Left renal cortex interstitium (tissue), 4 donors: ENCODE measurements at regions not wholly inside any gene's neighbourhood (a gene's known extent, or its start where the extent isn't known, plus 50 kb on each side); places are given as distances from the start of the nearest gene placed in this dataset.

Experiments used
- DNase-seq, 4 donors: peaks; one replicate each; pipeline ENCODE4 v3.0.0-alpha.2; 2013; ENCODE audit warnings: low read depth in 4 of 4, low spot score in 2 of 4, missing footprints in 1 of 4

DNA sequence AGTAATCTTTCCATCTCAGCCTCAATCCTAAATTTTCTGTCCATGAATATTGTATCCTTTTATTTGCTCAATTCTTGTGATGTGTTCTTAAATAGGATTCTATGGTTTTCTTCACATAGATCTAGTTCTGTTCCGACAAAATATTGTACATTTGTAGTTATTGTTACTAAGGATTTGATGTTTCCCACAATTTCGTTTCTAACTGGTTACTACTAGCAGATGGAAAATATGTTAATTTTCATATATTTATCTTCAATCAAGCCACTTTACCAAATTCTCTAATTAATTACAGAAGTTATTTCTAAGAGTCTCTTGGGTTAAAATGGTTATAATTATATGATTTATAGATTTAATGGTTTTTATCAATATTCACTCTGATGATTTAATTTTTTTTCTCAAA, 60.3 kb downstream of the SEC61B start:
- no peak for DNase-seq

GRCh38 chr9:99285965-99286364, 63.9 kb downstream of the SEC61B start:
- DNase-seq = no peak

DNA sequence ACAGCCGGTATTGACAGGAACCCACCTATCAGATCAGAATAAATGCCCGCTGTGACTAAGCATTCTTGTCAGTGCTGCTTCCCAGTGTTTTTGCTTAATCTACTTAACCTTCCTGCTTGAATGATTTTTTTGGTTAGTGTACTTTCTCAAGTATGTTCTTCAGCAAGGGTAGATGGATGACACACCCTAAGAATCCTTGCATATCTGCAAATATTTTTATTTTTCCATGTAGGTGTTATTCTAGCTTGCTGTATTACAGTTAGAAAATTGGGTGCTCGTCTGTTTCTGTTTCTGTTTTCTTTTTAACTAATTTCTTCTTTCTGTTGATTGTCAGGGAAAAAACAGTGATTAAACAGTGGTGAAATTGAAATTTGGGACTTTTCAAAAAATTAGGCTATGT, 64.5 kb downstream of the SEC61B start:
- no peak for DNase-seq

GRCh38 chr9:99287641-99288040, 65.6 kb downstream of the SEC61B start:
- no peak for DNase-seq

GRCh38 chr9:99288830-99289229, 66.7 kb downstream of the SEC61B start:
- DNase-seq = no peak

GRCh38 chr9:99294850-99295461, 72.9 kb downstream of the SEC61B start:
- DNase-seq = no peak

DNA sequence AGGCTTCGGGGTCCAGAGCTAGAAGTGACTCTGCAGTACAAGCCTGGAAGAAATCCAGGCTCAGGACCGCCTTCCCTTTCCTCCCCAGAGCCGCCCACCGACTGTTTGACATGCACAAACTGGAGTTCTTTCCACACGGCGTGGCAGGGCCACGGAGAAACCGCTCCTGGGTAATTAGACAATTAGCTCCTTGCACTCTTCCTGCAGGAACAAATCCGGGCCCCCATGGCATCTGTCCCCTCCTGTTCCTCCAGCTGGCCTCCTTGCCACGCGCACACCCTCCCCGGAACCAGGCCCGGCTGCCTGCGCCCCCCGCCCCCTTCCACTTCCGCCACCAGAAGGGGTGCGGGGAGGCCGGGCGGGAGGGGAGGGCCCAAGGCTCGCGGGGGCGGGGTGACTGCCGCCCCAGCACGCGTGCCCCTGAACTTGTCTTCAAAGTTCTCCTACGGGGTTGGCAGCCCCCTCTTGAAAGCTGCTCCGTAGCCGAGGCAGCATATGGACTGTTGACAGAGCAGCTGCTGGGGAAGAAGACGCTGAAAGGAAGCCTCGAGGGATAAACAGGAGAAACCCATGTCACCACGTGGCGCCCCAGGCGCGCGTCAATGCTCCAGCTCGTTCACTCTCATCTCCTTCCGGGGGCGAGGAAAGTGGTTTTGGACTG, 74.3 kb downstream of the SEC61B start:
- DNase-seq = peak in 3 of 4 donors; percentile 17 to 38 (median 28)

GRCh38 chr9:99298614-99299013, 76.5 kb downstream of the SEC61B start:
- no peak for DNase-seq

DNA sequence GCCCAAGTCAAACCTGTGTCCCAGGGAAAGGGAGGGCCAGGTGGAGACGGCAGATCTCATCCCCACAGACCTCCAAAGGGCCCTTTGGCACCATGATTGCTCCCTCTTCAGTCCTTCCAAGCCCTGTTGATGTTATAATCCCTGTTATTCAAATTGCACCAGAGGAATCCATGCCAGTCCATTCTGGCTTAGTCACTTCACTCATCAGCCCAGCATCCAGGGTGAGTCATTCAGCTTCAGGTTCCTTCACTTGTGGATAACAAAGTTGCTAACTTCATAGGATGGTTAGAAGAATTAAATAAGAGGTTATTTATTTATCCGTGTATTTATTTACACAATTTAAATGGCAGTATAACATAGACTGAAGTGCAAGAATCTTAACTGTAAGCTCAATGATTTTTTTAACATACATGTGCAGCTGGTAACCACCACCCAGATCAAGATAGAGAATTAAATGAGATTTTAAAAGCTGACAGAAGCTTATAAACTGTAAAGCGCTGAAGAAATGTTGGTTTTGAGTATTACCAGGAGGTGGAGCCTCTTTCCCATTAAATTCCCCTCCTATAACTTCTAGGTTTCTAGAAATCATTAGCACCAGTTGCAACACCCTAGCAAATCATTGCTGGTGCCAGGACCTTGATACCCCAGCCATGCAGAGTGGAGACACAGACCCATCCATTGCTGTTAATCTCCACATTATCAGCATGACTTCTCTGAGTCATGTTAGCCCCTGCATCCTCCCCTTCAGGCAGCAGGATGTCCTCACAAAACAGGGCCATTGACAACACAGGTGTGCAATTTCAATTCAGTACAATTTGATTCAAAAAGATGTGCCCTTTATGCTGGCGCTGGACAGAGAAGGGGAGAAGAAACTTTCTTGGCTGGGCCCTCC, 77.4 kb downstream of the SEC61B start:
- DNase-seq = no peak

GRCh38 chr9:99300103-99300439, 78.0 kb downstream of the SEC61B start:
- no peak for DNase-seq

GRCh38 chr9:99300603-99301002, 78.5 kb downstream of the SEC61B start:
- DNase-seq = no peak

DNA sequence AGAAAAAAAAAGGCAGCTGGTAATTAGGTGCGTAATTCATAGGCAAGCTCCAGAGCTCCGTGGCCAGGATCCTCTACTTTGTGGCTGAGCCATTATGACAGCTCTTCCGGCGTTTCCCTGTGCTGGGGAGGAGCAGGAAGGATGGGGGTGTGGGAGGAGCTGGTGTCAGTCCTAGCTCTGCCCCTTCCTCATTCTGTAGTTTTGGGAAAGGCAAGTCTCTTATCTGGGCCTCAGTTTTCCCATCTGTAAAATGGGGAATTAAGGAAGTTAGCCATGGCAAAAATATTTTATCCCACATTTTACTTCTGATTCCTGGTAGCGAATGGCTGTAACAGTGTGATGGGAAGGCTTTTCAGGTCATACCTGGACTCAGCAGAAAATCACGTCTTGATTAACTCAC, 81.1 kb downstream of the SEC61B start:
- no peak for DNase-seq

- no peak for DNase-seq
These were observed 83.0 kb downstream of the SEC61B start for GRCh38 chr9:99305124-99305523.

DNA sequence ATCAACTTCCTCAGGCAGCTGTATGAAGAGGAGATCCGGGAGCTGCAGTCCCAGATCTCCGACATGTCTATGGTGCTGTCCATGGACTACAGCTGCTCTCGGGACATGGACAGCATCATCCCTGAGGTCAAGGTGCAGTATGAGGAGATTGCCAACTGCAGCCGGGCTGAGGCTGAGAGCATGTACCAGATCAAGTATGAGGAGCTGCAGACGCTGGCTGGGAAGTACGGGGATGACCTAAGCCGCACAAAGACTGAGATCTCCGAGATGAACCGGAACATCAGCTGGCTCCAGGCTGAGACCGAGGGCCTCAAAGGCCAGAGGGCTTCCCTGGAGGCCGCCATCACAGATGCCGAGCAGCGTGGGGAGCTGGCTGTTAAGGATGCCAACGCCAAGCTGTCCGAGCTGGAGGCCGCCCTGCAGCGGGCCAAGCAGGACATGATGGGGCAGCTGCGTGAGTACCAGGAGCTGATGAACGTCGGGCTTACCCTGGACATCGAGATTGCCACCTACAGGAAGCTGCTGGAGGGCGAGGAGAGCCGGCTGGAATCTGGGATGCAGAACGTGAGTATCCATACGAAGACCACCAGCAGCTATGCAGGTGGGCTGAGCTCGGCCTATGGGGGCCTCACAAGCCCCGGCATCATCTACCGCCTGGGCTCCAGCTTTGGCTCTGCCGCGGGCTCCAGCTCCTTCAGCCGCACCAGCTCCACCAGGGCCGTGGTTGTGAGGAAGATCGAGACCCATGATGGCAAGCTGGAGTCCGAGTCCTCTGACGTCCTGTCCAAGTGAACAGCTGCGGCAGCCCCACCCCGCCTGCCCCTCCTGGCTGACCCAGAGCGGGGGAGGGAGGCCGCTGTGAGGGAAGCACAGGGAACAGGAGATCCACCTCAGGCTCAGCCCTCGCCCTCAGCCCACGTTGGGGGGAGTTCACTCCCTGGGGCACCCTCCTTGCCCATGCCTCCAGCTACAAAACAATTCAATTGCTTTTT, 84.0 kb downstream of the SEC61B start:
- DNase-seq = no peak

GRCh38 chr9:99307851-99308250, 85.8 kb downstream of the SEC61B start:
- no peak for DNase-seq

DNA sequence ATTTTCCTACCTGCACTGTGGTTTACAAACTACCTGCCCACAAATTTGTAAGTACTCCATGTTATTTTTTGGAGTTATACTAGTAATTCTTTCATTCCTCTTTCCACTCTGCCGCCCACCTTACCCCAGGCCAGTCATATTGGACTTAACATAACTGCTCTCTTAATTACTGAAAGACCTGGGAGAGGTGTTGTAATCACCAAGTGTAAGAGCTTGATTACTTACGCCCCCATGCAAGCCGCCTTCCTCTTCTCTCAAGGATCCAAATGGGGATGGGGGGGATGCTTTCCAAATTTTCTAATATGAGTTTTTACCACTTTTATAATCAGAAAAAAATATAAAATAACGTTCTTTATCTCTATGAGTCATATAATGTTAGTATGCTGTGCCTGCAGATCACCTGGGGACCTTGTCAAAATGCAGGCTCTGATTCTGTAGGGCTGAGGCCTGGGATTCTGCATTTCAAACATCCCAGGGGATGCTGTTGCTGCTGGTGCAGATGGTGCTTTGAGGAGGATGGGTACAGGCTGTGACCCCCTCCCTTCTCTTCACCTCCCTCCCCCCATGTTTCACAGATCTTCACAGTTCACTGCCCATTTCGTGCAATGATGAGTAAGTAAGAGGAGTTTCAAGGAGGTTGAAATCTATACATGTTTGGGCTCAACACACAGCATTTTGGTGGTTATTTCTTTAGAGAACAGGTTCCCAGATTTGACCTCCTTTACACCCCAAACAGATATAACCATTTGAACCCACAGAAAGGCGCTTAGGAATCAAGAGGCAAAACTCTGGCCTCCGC, 87.3 kb downstream of the SEC61B start:
- DNase-seq = no peak

GRCh38 chr9:99312736-99313135, 90.7 kb downstream of the SEC61B start:
- DNase-seq = no peak

- no peak for DNase-seq
These were observed 97.0 kb downstream of the SEC61B start for GRCh38 chr9:99319048-99319447.

- no peak for DNase-seq
These were observed 100.2 kb downstream of the SEC61B start for GRCh38 chr9:99322299-99322698.
